Fibroblast of mammary gland (primary cell): ENCODE measurements at regions not wholly inside any gene's neighbourhood (a gene's known extent, or its start where the extent isn't known, plus 50 kb on each side); places are given as distances from the start of the nearest gene placed in this dataset.
"Not testable (repeated sequence)": the region's sequence is repeated elsewhere in the genome, so short reads cannot be mapped to it uniquely, and the experiment has no call there.

Experiments used
- DNase-seq: peaks from one replicate; pipeline ENCODE4 v3.0.0-alpha.2; 2010; ENCODE audit warnings: low read depth
- H3K4me3 ChIP-seq: 2 replicates; pipeline ENCODE4 v1.5.1; 2011; ENCODE audit warnings: low read depth, mild to moderate bottlenecking, low read length, moderate library complexity; ENCODE audit not compliant: control insufficient read depth
- CTCF ChIP-seq: conservative IDR thresholded peaks from 2 replicates; pipeline ENCODE4 v1.5.1; 2011; ENCODE audit warnings: low read depth, low read length, inconsistent platforms; ENCODE audit not compliant: control insufficient read depth, insufficient read depth

- no peak overlapping the region for H3K4me3 ChIP-seq
- DNase-seq, result no peak
- TF ChIP-seq CTCF, result no peak
Measured at GRCh38 chr12:114160445-114160844, 194.3 kb upstream of the RBM19 start.

GRCh38 chr12:114152890-114153289, 186.8 kb upstream of the RBM19 start:
- DNase-seq, result peak; percentile 66
- H3K4me3 ChIP-seq, result no peak overlapping the region
- no peak for TF ChIP-seq CTCF

GRCh38 chr12:114152066-114152465, 185.9 kb upstream of the RBM19 start:
- no peak for DNase-seq
- TF ChIP-seq CTCF, result no peak
- no peak overlapping the region for H3K4me3 ChIP-seq

GRCh38 chr12:114150584-114150983, 184.5 kb upstream of the RBM19 start:
- not testable (repeated sequence) for DNase-seq, H3K4me3 ChIP-seq

- H3K4me3 ChIP-seq, result no peak overlapping the region
- no peak for TF ChIP-seq CTCF
- no peak for DNase-seq
Measured at GRCh38 chr12:114141921-114142564, 175.9 kb upstream of the RBM19 start.

GRCh38 chr12:114140576-114140975, 174.5 kb upstream of the RBM19 start:
- TF ChIP-seq CTCF, result no peak
- no peak overlapping the region for H3K4me3 ChIP-seq
- no peak for DNase-seq

- no peak overlapping the region for H3K4me3 ChIP-seq
- DNase-seq, result no peak
- no peak for TF ChIP-seq CTCF
Measured at GRCh38 chr12:114136631-114137030, 170.5 kb upstream of the RBM19 start.
